ENCODE measurements at regions not wholly inside any gene's neighbourhood (a gene's known extent, or its start where the extent isn't known, plus 50 kb on each side); places are given as distances from the start of the nearest gene placed in this dataset.

DNA sequence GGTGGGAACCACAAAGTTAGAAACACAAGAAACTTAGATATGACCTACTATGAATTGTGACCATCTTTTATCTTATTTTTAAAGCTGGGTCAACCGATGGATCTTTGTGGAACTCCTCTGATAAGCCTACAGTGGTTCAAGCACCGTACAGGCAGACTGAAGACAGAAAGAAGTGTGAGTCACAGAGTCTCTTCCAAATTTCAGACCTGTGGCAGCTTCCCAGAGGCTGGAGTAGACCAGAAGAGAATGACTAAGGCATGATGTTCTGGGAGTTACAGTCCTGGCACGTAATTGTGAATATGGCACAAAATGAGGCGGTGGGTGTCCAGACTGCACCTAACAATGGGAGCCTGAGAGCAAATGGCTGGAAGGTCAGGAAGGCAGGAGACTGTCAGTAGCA is 70.0 kb downstream of the LMO4 start:
- TF ChIP-seq ZFX (IDR thresholded peaks at IDR 0.05), result no peak
- TF ChIP-seq, protein P1, sequence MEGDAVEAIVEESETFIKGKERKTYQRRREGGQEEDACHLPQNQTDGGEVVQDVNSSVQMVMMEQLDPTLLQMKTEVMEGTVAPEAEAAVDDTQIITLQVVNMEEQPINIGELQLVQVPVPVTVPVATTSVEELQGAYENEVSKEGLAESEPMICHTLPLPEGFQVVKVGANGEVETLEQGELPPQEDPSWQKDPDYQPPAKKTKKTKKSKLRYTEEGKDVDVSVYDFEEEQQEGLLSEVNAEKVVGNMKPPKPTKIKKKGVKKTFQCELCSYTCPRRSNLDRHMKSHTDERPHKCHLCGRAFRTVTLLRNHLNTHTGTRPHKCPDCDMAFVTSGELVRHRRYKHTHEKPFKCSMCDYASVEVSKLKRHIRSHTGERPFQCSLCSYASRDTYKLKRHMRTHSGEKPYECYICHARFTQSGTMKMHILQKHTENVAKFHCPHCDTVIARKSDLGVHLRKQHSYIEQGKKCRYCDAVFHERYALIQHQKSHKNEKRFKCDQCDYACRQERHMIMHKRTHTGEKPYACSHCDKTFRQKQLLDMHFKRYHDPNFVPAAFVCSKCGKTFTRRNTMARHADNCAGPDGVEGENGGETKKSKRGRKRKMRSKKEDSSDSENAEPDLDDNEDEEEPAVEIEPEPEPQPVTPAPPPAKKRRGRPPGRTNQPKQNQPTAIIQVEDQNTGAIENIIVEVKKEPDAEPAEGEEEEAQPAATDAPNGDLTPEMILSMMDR (conservative IDR thresholded peaks at IDR 0.05), result no peak
- H3K27ac ChIP-seq, result peak overlapping the region; percentile 30; the same call in 1 of the 2 replicates

DNA sequence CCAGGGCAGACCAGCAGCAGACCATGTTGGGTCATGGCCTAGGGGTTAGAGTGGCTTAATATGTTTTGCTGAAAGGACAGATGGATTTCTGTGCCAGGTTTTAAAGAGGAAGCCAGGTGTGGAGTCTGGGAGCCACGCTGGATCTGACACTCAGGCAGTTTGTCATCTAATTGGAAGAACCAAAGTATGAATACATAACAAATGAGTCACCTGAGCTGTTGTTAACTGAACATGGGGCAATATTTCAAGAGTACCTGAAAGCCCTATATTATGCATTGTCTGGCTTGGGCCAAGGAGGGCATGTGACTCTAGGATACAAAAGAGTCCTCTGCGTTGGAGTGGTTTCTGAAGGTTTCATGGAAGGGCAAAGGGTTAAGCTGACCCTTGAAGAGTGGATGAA is 70.6 kb downstream of the LMO4 start:
- TF ChIP-seq, protein P1 (conservative IDR thresholded peaks at IDR 0.05), result no peak
- TF ChIP-seq ZFX (IDR thresholded peaks at IDR 0.05), result no peak
- peak overlapping the region; percentile 30 for H3K27ac ChIP-seq

DNA sequence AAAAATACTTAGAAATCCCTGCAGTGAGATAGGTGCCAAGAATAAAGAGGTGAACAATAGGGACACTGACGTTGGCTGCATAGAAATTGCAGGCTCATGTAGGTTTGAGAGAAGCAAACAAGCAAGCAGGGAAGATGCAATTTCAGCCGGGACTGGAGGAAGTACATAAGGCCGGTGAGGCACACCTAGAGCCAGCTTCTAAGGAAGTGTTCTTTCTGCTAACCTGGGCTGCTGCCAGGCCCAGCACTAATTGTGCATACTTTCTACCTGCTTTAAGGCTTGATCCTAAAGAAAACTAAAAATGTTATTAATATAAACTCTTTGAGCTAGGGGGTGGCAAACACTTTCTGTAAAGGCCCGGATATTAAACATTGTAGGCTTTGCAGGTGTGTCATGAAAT is 71.0 kb downstream of the LMO4 start:
- peak overlapping the region; percentile 30; the same call in 1 of the 2 replicates for H3K27ac ChIP-seq
- TF ChIP-seq, protein P1 (conservative IDR thresholded peaks at IDR 0.05), result no peak
- no peak for TF ChIP-seq ZFX (IDR thresholded peaks at IDR 0.05)

DNA sequence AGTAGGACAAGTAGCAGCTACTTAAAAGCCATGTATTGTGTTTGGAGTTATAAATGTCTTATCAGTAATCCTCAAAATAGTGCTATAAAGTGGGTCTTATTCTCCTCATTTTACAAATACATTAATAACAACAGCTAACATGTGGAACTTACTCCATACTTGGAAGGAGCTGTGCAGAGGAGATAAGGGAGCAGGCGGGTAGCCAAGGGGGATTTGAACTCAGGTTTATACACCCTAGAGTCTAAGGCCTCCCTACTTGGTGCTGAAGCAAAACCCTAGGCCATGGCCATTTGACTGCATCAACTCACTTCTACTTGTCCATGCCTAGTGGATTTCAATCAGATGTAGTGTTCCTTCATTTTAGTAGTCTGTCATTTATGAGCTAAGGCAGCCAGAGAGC is 72.1 kb downstream of the LMO4 start:
- no peak for TF ChIP-seq ZFX (IDR thresholded peaks at IDR 0.05)
- TF ChIP-seq, protein P1 (conservative IDR thresholded peaks at IDR 0.05), result no peak
- no peak overlapping the region for H3K27ac ChIP-seq

DNA sequence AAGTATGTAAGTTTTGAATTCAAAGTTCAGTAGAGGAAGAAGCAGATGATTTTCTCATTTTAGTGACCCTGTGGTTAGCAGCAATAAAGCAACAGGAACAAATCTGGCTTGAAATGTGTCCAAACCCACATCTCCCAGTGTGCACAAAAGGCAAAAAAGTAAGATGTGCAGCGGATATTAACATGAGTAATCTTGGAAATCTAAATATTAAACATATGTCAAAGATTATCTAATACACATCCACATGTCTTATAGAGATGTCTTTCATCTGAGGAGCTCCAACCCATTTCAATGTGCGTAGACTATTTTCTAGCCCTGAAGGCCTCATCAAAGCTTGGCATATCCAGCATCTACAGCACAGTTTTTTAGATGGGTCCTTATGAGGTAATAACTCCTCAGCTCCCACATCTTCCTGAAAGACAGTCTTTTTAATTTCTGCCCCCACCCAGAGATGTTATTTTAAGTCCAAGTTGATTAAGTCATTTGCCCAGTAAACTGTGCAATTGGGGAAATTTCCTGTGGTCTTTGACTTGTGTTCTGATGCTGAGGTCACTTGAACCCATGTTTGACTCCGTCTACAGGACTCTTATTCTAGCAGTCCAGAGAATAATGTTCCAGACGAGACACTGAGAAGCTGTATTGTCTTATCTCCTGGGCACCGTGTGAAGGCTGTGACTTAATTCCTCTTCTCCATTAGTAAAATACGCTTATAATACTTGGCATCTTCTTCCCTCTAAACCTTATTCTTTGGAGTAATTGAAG is 73.7 kb downstream of the LMO4 start:
- H3K27ac ChIP-seq, result no peak overlapping the region
- TF ChIP-seq, protein P1 (conservative IDR thresholded peaks at IDR 0.05), result no peak
- TF ChIP-seq ZFX (IDR thresholded peaks at IDR 0.05), result no peak

DNA sequence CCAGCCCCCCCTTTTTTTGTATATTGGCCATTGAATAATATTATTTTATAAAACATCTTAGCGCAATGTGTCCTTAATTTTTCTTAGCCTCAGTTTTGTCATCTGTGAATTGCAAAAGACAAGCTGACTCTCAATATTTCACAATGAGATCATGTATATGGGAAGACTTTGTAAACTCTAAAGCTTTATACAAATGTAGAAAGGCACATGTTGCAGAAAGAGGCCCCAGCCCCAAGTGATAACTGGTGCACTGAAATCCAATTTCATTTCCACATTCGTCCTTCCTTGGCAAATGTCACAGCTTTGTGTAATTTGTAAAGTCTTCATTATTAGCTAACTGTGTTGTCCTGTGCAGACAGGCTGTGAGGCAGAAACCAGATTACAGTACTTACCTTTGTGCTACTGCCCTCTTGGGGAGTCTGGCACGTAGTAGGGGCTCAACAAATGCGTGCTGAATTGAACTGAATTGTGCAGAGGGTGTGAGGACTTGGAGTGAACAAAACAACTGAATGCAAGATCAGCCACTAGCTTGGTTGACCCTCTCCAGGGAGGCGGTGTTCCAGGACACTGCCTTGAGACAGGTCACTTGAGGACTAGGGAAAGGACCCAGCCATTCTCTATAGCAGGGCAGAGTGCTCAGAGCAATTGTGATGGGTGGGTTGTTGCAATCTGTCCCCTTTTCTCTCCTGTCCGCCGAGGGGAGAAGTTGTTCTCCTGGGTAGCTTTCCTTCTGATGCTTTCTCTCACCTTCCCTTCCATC is 74.6 kb downstream of the LMO4 start:
- TF ChIP-seq, protein P1 (conservative IDR thresholded peaks at IDR 0.05), result no peak
- no peak for TF ChIP-seq ZFX (IDR thresholded peaks at IDR 0.05)
- H3K27ac ChIP-seq, result no peak overlapping the region

DNA sequence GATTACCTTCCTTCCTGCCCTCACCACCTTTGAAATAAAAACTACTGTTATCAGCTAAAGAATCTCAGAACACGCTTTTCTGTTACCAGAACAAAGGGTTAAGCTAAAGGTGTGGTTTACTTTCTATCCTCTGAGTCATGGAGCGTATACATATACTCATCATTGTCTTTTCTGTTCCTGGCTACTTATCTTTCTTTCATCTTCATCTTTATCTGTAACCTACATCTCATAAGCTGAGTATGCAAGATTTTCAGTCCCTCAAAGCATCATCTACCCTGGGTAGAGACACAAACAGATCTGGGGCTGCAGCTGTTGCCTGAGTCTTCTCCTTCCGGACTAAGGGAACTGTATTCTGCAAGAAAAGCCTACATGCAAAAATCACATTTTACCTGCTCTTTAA is 75.6 kb downstream of the LMO4 start:
- TF ChIP-seq ZFX (IDR thresholded peaks at IDR 0.05), result no peak
- TF ChIP-seq, protein P1 (conservative IDR thresholded peaks at IDR 0.05), result no peak
- no peak overlapping the region for H3K27ac ChIP-seq

All from C4-2B (cell line).